ENCODE measurements at regions not wholly inside any gene's neighbourhood (a gene's known extent, or its start where the extent isn't known, plus 50 kb on each side); places are given as distances from the start of the nearest gene placed in this dataset.

DNA sequence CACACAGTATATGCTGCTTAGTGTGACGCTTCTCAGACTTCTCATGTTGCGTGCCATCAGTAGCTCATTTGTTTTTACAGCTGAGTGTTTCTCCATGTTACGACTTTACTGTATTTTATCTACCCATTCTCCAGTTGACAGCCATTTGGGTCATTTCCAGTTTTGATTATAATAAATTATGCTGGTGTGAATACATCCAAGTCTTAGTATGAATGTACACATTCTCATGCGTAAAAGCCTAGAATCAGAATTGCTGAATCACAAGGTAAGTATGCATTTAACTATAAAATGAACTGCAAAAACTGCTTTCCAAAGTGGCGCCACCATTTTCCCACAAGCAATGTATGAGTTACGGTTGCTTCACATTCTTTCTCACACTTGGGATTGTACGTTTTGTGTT, 184.2 kb upstream of the SLC35G4 start:
- no peak for TF ChIP-seq EZH2phosphoT487 (IDR thresholded peaks at IDR 0.05; ENCODE audit: insufficient read depth, low read depth)
- no peak for TF ChIP-seq EZH2 (IDR thresholded peaks at IDR 0.05; ENCODE audit: insufficient read depth, poor library complexity, severe bottlenecking)

All from GM23248 (cell line).